ENCODE measurements at regions not wholly inside any gene's neighbourhood (a gene's known extent, or its start where the extent isn't known, plus 50 kb on each side); places are given as distances from the start of the nearest gene placed in this dataset.

DNA sequence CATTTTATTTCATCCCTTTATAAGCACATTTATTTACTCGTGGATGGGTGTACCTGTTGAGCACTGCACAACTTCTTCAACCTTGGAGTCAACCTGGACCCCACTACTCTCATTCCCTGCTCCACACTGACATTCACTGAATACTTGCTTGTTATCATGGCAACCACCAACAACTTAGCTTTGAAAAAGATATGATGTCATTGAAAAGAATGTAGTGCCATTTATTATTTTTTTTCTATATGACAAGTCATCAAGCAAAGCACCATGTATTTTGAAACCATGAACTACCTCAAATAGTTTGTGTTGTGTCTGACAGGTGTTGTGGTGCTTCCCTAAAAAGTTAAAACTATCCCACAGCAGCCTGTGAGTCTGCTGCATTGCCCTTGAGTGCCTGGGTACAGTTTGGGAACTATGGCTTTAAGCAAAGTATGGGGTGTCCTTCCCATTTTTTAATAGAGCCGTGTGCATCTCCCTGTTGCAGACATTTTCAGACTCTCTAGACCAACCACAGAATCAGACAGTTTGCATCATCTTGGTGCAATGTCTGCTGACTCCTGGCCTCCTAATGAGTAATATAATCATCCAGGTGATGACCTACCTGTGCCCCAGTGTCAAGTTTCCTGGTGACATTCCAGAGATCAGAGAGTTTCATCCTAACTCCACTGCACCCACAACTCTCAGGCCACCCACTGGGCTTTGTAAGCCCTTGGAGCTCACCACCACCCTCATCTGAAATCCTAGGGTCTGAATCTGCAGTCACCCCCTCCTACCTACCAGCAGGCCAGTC lies 339.7 kb upstream of the PROX1 start:
- TF ChIP-seq, protein P1, sequence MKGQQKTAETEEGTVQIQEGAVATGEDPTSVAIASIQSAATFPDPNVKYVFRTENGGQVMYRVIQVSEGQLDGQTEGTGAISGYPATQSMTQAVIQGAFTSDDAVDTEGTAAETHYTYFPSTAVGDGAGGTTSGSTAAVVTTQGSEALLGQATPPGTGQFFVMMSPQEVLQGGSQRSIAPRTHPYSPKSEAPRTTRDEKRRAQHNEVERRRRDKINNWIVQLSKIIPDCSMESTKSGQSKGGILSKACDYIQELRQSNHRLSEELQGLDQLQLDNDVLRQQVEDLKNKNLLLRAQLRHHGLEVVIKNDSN (CRISPR knock-in tag; IDR thresholded peaks at IDR 0.05) = no peak
- TF ChIP-seq, protein P2, sequence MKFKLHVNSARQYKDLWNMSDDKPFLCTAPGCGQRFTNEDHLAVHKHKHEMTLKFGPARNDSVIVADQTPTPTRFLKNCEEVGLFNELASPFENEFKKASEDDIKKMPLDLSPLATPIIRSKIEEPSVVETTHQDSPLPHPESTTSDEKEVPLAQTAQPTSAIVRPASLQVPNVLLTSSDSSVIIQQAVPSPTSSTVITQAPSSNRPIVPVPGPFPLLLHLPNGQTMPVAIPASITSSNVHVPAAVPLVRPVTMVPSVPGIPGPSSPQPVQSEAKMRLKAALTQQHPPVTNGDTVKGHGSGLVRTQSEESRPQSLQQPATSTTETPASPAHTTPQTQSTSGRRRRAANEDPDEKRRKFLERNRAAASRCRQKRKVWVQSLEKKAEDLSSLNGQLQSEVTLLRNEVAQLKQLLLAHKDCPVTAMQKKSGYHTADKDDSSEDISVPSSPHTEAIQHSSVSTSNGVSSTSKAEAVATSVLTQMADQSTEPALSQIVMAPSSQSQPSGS (CRISPR knock-in tag; IDR thresholded peaks at IDR 0.05; ENCODE audit: borderline replicate concordance, low read depth) = no peak
- TF ChIP-seq, protein P3, sequence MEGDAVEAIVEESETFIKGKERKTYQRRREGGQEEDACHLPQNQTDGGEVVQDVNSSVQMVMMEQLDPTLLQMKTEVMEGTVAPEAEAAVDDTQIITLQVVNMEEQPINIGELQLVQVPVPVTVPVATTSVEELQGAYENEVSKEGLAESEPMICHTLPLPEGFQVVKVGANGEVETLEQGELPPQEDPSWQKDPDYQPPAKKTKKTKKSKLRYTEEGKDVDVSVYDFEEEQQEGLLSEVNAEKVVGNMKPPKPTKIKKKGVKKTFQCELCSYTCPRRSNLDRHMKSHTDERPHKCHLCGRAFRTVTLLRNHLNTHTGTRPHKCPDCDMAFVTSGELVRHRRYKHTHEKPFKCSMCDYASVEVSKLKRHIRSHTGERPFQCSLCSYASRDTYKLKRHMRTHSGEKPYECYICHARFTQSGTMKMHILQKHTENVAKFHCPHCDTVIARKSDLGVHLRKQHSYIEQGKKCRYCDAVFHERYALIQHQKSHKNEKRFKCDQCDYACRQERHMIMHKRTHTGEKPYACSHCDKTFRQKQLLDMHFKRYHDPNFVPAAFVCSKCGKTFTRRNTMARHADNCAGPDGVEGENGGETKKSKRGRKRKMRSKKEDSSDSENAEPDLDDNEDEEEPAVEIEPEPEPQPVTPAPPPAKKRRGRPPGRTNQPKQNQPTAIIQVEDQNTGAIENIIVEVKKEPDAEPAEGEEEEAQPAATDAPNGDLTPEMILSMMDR (IDR thresholded peaks at IDR 0.05) = no peak
